K562 (cell line): ENCODE measurements at regions not wholly inside any gene's neighbourhood (a gene's known extent, or its start where the extent isn't known, plus 50 kb on each side); places are given as distances from the start of the nearest gene placed in this dataset.

Experiments used
- BRCA1 ChIP-seq, 2 experiments: fragments of 450-650 bp in 1 of 2; sonication (generic) in 1 of 2; formaldehyde crosslinking in 1 of 2; IDR thresholded peaks; 2 replicates each; pipeline versions ENCODE4 v1.5.0 to v1.6.1; 2017 to 2020; ENCODE audit warnings: mild to moderate bottlenecking in 1 of 2, missing genetic modification reagents in 1 of 2
- EWSR1 ChIP-seq: fragments of 450-650 bp; IDR thresholded peaks from 2 replicates; pipeline ENCODE4 v1.6.1; 2018; ENCODE audit warnings: borderline replicate concordance, mild to moderate bottlenecking, low read depth, moderate library complexity; ENCODE audit not compliant: partially characterized antibody
- KLF10 ChIP-seq: fragments of 250-450 bp; sonication (Bioruptor Pico); IDR thresholded peaks from 2 replicates; pipeline ENCODE4 v1.6.1; 2021; ENCODE audit warnings: matching md5 sums
- NCOA6 ChIP-seq: fragments of 450-650 bp; IDR thresholded peaks from 2 replicates; pipeline ENCODE4 v1.6.1; 2017; ENCODE audit warnings: mild to moderate bottlenecking
- RBM15 ChIP-seq: fragments of 200-400 bp; formaldehyde crosslinking; IDR thresholded peaks from 2 replicates; pipeline ENCODE4 v1.6.1; 2018; ENCODE audit warnings: mild to moderate bottlenecking, low read length, moderate library complexity; ENCODE audit not compliant: insufficient read depth
- SRSF3 ChIP-seq: fragments of 200-400 bp; formaldehyde crosslinking; IDR thresholded peaks from 2 replicates; pipeline ENCODE4 v1.6.1; 2016; ENCODE audit warnings: mild to moderate bottlenecking, low read length, moderate library complexity; ENCODE audit not compliant: insufficient read depth
- TF ChIP-seq, protein P1 (sequence below), 2 experiments: IDR thresholded peaks in 1 of 2; conservative IDR thresholded peaks in 1 of 2; 2 replicates each; pipeline ENCODE4 v1.6.1; 2016; ENCODE audit warnings: low read depth in 2 of 2, mild to moderate bottlenecking in 1 of 2, missing compliant biosample characterization in 1 of 2, missing genetic modification characterization in 1 of 2, moderate library complexity in 1 of 2
- TF ChIP-seq, protein P2 (sequence below): fragments of 250-450 bp; sonication (Bioruptor Pico); IDR thresholded peaks from 2 replicates; pipeline ENCODE4 v1.5.0; 2021
- TF ChIP-seq, protein P3 (sequence below): fragments of 450-650 bp; IDR thresholded peaks from 2 replicates; pipeline ENCODE4 v1.6.1; 2016
- TF ChIP-seq, protein P4 (sequence below): sonication (generic); formaldehyde crosslinking; IDR thresholded peaks from 2 replicates; pipeline ENCODE4 v1.8.1; 2023; ENCODE audit warnings: mild to moderate bottlenecking, missing genetic modification reagents
- TF ChIP-seq, protein P5 (sequence below): sonication (generic); formaldehyde crosslinking; IDR thresholded peaks from 2 replicates; pipeline ENCODE4 v1.9.0; 2022; ENCODE audit warnings: mild to moderate bottlenecking, missing genetic modification reagents
- TF ChIP-seq, protein P6 (sequence below): fragments of 250-450 bp; sonication (Bioruptor Pico); IDR thresholded peaks from 2 replicates; pipeline ENCODE4 v1.6.1; 2021; ENCODE audit warnings: mild to moderate bottlenecking

DNA sequence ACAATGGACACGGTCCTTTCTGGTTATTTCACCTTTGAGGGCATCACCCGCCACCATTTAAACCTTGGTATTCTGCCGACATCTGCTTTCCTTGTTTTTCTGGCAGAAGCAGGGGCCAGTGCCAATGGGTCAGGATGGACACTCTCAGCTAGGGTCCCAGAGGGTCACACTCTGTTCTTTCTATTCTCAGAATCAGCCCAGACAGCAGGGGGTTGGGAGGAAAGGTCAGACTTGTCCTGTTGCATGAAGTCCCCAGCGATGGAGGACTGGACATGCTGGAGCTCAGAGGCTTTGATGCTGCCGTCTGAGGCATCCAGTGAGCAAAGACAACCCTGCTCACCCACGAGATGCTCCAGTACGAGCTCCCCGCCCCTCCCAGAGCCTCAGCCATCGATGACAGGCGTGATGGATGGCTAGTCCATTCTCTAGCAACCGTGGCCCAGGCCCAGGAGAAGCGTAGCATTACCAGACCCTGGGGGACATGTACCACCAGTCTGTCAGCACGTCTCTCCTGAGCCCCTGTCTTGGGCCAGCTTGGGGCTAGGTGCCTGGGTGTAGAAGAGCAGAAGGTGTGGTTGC is 62.0 kb downstream of the FOXL1 start (continued):
- TF ChIP-seq, protein P1, sequence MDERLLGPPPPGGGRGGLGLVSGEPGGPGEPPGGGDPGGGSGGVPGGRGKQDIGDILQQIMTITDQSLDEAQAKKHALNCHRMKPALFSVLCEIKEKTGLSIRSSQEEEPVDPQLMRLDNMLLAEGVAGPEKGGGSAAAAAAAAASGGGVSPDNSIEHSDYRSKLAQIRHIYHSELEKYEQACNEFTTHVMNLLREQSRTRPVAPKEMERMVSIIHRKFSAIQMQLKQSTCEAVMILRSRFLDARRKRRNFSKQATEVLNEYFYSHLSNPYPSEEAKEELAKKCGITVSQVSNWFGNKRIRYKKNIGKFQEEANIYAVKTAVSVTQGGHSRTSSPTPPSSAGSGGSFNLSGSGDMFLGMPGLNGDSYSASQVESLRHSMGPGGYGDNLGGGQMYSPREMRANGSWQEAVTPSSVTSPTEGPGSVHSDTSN (CRISPR knock-in tag; IDR thresholded peaks at IDR 0.05; ENCODE audit: low read depth): 0 out of 2 replicates have a peak, but pooled peaks have one; percentile 12
- TF ChIP-seq, protein P1 (tag; conservative IDR thresholded peaks at IDR 0.05; ENCODE audit: low read depth): peak; percentile 64
- TF ChIP-seq EWSR1 (no peak), BRCA1 (IDR thresholded peaks at IDR 0.05) (no peak), BRCA1 (CRISPR knock-in tag; IDR thresholded peaks at IDR 0.05) (no peak), SRSF3 (no peak), RBM15 (no peak), KLF10 (CRISPR knock-in tag) (no peak), NCOA6 (no peak)
- TF ChIP-seq, protein P2, sequence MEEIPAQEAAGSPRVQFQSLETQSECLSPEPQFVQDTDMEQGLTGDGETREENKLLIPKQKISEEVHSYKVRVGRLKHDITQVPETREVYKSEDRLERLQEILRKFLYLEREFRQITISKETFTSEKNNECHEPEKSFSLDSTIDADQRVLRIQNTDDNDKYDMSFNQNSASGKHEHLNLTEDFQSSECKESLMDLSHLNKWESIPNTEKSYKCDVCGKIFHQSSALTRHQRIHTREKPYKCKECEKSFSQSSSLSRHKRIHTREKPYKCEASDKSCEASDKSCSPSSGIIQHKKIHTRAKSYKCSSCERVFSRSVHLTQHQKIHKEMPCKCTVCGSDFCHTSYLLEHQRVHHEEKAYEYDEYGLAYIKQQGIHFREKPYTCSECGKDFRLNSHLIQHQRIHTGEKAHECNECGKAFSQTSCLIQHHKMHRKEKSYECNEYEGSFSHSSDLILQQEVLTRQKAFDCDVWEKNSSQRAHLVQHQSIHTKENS (CRISPR knock-in tag): no peak
- TF ChIP-seq, protein P3, sequence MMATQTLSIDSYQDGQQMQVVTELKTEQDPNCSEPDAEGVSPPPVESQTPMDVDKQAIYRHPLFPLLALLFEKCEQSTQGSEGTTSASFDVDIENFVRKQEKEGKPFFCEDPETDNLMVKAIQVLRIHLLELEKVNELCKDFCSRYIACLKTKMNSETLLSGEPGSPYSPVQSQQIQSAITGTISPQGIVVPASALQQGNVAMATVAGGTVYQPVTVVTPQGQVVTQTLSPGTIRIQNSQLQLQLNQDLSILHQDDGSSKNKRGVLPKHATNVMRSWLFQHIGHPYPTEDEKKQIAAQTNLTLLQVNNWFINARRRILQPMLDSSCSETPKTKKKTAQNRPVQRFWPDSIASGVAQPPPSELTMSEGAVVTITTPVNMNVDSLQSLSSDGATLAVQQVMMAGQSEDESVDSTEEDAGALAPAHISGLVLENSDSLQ: peak; percentile 65
- TF ChIP-seq, protein P4, sequence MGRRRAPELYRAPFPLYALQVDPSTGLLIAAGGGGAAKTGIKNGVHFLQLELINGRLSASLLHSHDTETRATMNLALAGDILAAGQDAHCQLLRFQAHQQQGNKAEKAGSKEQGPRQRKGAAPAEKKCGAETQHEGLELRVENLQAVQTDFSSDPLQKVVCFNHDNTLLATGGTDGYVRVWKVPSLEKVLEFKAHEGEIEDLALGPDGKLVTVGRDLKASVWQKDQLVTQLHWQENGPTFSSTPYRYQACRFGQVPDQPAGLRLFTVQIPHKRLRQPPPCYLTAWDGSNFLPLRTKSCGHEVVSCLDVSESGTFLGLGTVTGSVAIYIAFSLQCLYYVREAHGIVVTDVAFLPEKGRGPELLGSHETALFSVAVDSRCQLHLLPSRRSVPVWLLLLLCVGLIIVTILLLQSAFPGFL: no peak
- TF ChIP-seq, protein P5, sequence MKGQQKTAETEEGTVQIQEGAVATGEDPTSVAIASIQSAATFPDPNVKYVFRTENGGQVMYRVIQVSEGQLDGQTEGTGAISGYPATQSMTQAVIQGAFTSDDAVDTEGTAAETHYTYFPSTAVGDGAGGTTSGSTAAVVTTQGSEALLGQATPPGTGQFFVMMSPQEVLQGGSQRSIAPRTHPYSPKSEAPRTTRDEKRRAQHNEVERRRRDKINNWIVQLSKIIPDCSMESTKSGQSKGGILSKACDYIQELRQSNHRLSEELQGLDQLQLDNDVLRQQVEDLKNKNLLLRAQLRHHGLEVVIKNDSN: no peak
- TF ChIP-seq, protein P6, sequence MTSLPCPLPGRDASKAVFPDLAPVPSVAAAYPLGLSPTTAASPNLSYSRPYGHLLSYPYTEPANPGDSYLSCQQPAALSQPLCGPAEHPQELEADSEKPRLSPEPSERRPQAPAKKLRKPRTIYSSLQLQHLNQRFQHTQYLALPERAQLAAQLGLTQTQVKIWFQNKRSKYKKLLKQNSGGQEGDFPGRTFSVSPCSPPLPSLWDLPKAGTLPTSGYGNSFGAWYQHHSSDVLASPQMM (CRISPR knock-in tag): no peak
- TF ChIP-seq, all 486 proteins: peak for 3
